NCI-H1436 (cell line): ENCODE measurements at regions not wholly inside any gene's neighbourhood (a gene's known extent, or its start where the extent isn't known, plus 50 kb on each side); places are given as distances from the start of the nearest gene placed in this dataset.

Experiments
- DNase-seq: peaks from one replicate; lab custom pipeline; 2025; lab: John Stamatoyannopoulos, UW

- peak; percentile 80 for DNase-seq
Observed at GRCh38 chr1:181390410-181391077, 92.8 kb upstream of the CACNA1E start.

- no peak for DNase-seq
Observed at GRCh38 chr1:181391301-181391900, 91.9 kb upstream of the CACNA1E start.

GRCh38 chr1:181392133-181392532 is 91.2 kb upstream of the CACNA1E start:
- no peak for DNase-seq

DNA sequence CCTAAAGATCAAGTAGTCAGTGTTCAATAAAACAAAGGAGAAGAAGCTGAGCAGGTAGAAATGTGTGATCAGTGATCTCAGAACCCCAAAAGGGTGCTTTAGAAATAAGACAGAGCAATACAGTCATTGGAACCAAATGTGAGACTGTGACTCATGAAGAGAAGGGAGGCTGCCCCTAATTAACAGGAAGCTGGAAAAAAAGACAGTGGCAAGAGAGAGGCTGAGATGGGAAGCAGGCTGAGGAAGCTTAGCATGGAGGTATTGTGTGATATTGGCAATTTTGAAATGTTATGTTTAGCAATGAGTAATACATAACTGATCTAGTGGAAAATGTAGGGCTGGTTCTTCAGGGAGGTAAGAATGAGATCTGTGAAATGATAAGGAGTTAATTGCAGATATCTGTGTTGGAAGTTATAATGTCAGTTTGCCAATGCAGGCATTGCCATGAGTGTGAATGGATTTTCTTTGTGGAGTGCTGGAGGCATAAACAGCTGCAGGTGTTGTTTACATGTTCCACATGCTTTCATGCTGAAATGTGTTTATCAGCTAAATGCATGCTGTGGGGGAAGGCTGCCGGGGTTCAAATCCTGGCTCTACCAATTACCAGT is 90.6 kb upstream of the CACNA1E start:
- no peak for DNase-seq

- no peak for DNase-seq
Observed at GRCh38 chr1:181394766-181395165, 88.6 kb upstream of the CACNA1E start.

DNA sequence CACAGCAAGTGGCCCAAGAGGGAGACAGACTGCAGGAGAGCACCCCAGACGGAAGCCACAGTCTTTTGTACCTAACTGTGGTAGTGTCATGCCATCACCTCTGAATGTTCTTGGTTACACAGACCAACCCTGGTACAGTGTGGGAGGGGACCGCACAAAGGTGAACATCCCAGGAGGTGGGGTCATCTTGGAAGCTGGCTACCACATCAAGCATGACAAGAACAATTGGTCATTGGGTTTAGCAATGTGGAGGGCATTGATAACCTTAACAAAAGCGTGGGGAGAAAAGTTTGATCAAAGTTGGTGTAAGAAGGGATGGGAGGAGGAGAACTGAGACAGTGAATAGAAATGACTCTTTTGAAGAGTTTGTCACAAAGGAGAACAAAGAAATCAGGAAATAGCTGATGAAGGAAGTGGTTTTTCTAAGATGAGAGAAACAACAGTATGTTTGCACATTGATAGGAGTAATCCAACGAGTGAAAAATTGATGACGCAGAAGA is 87.1 kb upstream of the CACNA1E start:
- DNase-seq = no peak

GRCh38 chr1:181396811-181397210 is 86.5 kb upstream of the CACNA1E start:
- no peak for DNase-seq

DNA sequence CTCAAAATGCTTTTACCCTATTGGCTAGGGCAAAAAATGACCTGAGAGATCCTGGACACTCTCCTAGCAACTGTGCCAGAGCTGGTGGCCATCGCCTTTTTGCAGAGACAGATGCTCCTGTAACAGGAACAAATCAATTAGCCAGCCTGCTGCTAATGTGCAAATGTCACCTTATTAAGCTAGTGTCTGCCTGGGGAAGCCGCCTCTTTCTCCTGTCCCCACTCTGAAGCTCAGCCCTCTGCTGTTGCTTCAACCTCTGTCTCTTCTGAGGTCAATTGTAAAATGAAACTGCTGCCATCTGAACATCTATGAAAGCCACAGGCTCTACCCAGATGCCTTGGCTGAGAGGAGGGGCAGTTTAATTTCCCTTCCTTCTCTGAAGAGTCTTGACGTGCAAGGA is 85.5 kb upstream of the CACNA1E start:
- DNase-seq = no peak

- DNase-seq = no peak
Observed at GRCh38 chr1:181398544-181398943, 84.8 kb upstream of the CACNA1E start.

GRCh38 chr1:181405584-181405983 is 77.7 kb upstream of the CACNA1E start:
- no peak for DNase-seq

DNA sequence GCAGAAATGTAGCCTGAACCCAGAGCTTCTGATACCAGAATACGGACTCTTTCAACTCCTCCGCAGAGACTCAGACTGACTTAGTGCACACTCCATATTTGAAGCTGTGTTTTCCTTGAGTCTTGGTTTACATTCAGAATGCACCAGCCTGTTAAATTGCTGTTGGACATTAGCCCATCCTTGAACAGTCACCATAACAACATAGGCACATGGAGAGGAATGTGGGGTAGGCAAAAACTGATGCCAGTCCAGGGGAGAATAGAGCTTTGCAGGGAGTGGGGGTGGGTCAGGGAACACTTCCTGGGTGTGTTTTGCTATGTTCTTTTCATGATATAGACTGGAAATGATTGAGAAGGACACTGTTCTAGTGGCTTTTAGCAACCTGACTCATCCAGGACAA is 76.3 kb upstream of the CACNA1E start:
- DNase-seq = no peak

- DNase-seq = no peak
Observed at GRCh38 chr1:181409981-181410380, 73.3 kb upstream of the CACNA1E start.

GRCh38 chr1:181412746-181413145 is 70.6 kb upstream of the CACNA1E start:
- no peak for DNase-seq

- DNase-seq = no peak
Observed at GRCh38 chr1:181413195-181413815, 70.0 kb upstream of the CACNA1E start.

DNA sequence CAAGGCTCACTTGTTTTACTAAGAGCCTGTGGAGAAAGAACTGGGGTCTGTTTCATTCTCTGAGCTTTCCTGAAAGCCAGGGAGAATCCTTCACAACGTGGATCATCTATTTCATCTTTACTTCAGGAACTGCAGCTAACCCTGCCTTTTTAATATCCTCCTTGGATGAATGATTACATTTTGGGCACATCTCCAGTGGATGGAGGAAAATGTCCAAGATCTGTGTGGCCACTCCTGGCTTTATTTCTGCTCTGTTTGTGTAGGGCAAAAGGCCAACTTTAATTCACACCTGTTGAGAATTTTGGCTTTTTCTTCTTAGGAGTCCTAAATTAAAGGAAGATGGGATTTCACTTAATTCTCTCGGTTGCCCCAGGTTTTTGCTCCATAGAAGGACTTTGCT is 69.5 kb upstream of the CACNA1E start:
- DNase-seq = no peak

DNA sequence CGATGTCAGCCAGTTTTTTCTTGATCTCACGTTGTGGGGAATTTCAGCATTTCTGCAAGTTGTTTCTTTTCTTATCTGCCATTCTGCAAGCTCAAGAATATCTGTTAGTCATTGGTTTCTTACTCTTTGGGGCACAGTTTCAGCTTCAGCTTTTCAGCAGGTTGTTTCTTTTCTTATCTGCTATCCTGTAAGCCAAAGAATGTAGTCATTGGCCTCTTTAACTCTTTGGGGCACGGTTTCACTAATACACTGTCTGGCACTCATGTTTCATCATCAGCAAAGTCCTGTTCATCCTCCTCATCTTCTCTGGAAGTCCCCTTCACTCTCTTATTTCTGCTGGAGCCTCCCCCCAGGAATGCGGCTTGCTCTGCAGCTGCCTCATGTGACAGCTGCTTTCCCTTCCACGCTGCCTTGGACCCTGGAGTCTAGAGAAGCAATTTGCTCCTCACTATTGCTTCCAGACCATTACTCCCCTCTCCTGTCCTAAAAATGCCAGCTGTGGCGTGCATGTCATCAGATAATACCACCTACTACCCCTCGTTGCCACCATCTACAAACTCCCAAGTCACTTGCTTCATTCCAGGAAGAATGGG is 67.0 kb upstream of the CACNA1E start:
- no peak for DNase-seq

DNA sequence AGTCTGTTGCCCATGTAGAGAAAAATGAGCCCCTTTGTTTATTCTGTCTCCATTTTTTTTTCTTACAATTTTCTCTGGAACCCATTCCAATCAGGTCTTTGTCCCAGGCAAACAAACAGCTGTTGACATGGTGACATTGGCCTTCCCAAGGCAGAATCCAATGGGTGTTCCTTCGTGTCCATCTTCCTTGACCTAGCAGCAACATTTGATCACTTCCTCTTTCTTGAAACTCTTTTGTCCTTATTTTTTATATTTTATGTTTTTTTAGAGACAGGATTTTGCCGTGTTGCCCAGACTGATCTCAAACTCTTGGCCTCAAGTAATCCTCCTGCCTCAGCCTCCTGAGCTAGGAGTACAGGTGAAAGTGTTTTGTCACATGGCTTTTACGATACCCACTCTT is 65.4 kb upstream of the CACNA1E start:
- DNase-seq = no peak

GRCh38 chr1:181423301-181423918 is 59.9 kb upstream of the CACNA1E start:
- peak; percentile 34 for DNase-seq

DNA sequence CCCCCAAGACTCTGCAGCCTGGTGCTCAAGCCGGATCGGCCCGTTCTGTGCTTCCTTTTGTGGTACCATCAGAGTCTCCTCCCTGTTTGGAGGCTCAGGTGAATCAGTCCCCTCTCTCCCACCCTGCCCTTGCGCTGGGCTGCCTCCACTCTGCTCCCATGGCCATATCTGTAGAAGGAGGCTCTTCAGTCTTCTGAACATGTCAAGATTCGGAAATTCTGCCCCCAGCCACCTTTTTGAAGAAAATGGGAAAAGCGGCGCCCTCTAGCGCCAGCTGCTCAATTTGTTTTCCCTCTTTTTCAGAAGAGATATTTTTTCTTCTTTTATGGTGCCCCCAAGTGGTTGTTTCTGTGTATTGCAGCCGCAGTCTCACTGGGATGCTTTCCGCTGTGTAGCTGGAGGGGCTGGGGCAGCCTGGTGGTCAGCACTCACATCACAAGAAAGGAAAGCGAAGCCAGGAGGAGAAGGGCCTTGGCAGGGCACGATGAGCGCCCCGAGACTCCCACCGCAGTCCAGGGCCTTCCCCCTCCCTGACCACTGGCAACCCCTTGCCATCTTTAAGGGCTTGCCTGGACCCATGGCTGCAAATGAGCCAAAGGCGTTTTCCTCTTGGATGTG is 58.4 kb upstream of the CACNA1E start:
- peak; percentile 84 for DNase-seq

DNA sequence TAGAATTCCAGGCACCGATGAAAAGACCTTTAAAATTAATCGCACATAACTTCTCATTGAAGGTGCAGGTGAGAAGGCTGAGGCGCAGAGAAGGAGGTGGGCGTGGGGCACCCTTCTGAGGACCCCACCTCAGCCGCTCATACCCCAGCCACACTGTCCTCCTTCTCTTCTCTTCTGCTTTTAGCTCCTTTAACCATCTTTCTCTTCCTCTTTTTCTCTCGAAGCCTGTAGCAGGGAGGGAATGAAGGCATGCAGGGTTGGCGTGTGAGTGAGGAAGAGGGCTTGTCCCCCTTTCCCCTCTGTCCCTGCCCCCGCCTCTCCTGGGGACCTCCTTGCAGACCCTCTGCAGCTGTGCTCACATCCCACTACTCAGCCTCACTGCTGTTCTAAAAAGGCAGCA is 57.8 kb upstream of the CACNA1E start:
- DNase-seq = no peak

- DNase-seq = no peak
Observed at GRCh38 chr1:181429462-181429861, 53.9 kb upstream of the CACNA1E start.
